ENCODE measurements at regions not wholly inside any gene's neighbourhood (a gene's known extent, or its start where the extent isn't known, plus 50 kb on each side); places are given as distances from the start of the nearest gene placed in this dataset.

GRCh38 chr2:5777131-5777535 lies 84.9 kb downstream of the SOX11 start (continued):
- TF ChIP-seq CTCF (IDR thresholded peaks at IDR 0.05; ENCODE audit: control extremely low read depth in 1 of 3, insufficient read depth in 1 of 3, low read depth in 1 of 3, low read length in 3 of 3): no peak
- no peak for TF ChIP-seq CBX8 (IDR thresholded peaks at IDR 0.05; ENCODE audit: borderline replicate concordance, low read depth, low read length)

Measured in H1 (cell line).